Stomach (tissue), 8 donors: ENCODE measurements at regions not wholly inside any gene's neighbourhood (a gene's known extent, or its start where the extent isn't known, plus 50 kb on each side); places are given as distances from the start of the nearest gene placed in this dataset.

ENCODE experiments used
- DNase-seq, 2 donors: peaks; one replicate each; pipeline versions ENCODE4 v3.0.0 to v3.0.0-alpha.2; 2013 to 2019
- H3K27ac ChIP-seq, 5 donors: fragments of 200-600 bp in 4 of 5; sonication (generic) in 4 of 5; one replicate each; pipeline ENCODE4 v1.5.1; 2013 to 2019; ENCODE audit warnings: mild to moderate bottlenecking in 1 of 5, moderate library complexity in 1 of 5
- H3K27me3 ChIP-seq, 3 donors: fragments of 200-600 bp; sonication (generic); one replicate each; pipeline ENCODE4 v1.5.1; 2017 to 2019; ENCODE audit warnings: mixed run types in 1 of 3
- H3K36me3 ChIP-seq, 4 donors: fragments of 200-600 bp; sonication (generic); 1 replicate in 3 of 4; 2 replicates in 1 of 4; pipeline ENCODE4 v1.5.1; 2016 to 2019
- H3K4me1 ChIP-seq, 4 donors: fragments of 200-600 bp; sonication (generic); one replicate each; pipeline ENCODE4 v1.5.1; 2016 to 2019
- H3K4me3 ChIP-seq, 4 donors: fragments of 200-600 bp; sonication (generic) in 3 of 4; one replicate each; pipeline ENCODE4 v1.5.1; 2016 to 2019; ENCODE audit warnings: mild to moderate bottlenecking in 1 of 4
- H3K9me3 ChIP-seq, 4 donors: fragments of 200-600 bp; sonication (generic); one replicate each; pipeline ENCODE4 v1.5.1; 2016 to 2019
- CTCF ChIP-seq, 7 experiments: fragments of 450-650 bp in 4 of 7; fragments of 200-600 bp in 3 of 7; sonication (generic) in 3 of 7; IDR thresholded peaks; one replicate each; pipeline ENCODE4 v1.5.1; 2016 to 2019; ENCODE audit warnings: antibody characterized with exemption in 7 of 7, control low read depth in 2 of 7, mild to moderate bottlenecking in 1 of 7
- EP300 ChIP-seq: sonication (generic); formaldehyde crosslinking; IDR thresholded peaks from one replicate; pipeline ENCODE4 v1.6.1; 2017; ENCODE audit warnings: antibody characterized with exemption
- POLR2A ChIP-seq, 4 donors: fragments of 450-650 bp; IDR thresholded peaks; one replicate each; pipeline ENCODE4 v1.6.1; 2016; ENCODE audit warnings: antibody characterized with exemption in 4 of 4, control low read depth in 2 of 4, mild to moderate bottlenecking in 1 of 4, moderate library complexity in 1 of 4
- POLR2AphosphoS5 ChIP-seq, 3 donors: sonication (generic); formaldehyde crosslinking; IDR thresholded peaks; one replicate each; pipeline ENCODE4 v1.6.1; 2016; ENCODE audit warnings: antibody characterized with exemption in 3 of 3
- WGBS, 5 donors: extraction: QIAGEN DNeasy Blood & Tissue Kit in 3 of 5; methylation state at CpG; one replicate each; pipeline versions ENCODE4 v1.1.5 to v1.1.7; 2013 to 2018; 5-methylcytosine and 5-hydroxymethylcytosine counted together
- intact Hi-C: fragments of 100-400 bp; cut with DNase I; formaldehyde crosslinking; loops from one replicate; pipeline ENCODE4 v1.15.1; 2023; ENCODE audit warnings: low total_unique reads
- donor health status: healthy with polysubstance abuse.
- donor health status: Bipolar disorder and iron deficiency.
- donor health status: healthy.

GRCh38 chr4:151517896-151518295, 108.9 kb downstream of the FHIP1A start:
- Histone ChIP-seq H3K36me3 (no peaks in the 10 kb centered on the region), H3K27me3 (no peaks in the 10 kb centered on the region), H3K4me1 (no peaks in the 10 kb centered on the region), H3K27ac (no peak overlapping the region), H3K4me3 (no peak overlapping the region), H3K9me3 (no peaks in the 10 kb centered on the region)
- TF ChIP-seq POLR2AphosphoS5 (IDR thresholded peaks at IDR 0.05) = no peak
- no peak for TF ChIP-seq CTCF (IDR thresholded peaks at IDR 0.05)
- no peak for TF ChIP-seq EP300
- no peak for TF ChIP-seq POLR2A (IDR thresholded peaks at IDR 0.05)
- intact Hi-C loops = no loop called here
- no peak for DNase-seq

GRCh38 chr4:151518359-151518758, 109.4 kb downstream of the FHIP1A start:
- WGBS, 5 donors = 63 to 84% (median 76%) methylated on average over 3 of the region's 3 CpGs
- intact Hi-C loops = no loop called here
- Histone ChIP-seq H3K9me3 (no peaks in the 10 kb centered on the region), H3K27me3 (no peaks in the 10 kb centered on the region), H3K4me1 (no peaks in the 10 kb centered on the region), H3K36me3 (no peaks in the 10 kb centered on the region), H3K4me3 (no peak overlapping the region), H3K27ac (no peak overlapping the region)
- no peak for DNase-seq
- TF ChIP-seq POLR2AphosphoS5 (IDR thresholded peaks at IDR 0.05) (no peak), POLR2A (IDR thresholded peaks at IDR 0.05) (no peak), CTCF (IDR thresholded peaks at IDR 0.05) (no peak), EP300 (no peak)

- intact Hi-C loops = no loop called here
- H3K36me3 ChIP-seq = no peaks in the 10 kb centered on the region
- no peaks in the 10 kb centered on the region for H3K9me3 ChIP-seq
- WGBS, 5 donors = 77 to 83% (median 82%) methylated on average over 2 of the region's 2 CpGs
- H3K27ac ChIP-seq = no peak overlapping the region
- DNase-seq = no peak
- no peaks in the 10 kb centered on the region for H3K4me1 ChIP-seq
- TF ChIP-seq POLR2AphosphoS5 (IDR thresholded peaks at IDR 0.05) (no peak), EP300 (no peak), CTCF (IDR thresholded peaks at IDR 0.05) (no peak), POLR2A (IDR thresholded peaks at IDR 0.05) (no peak)
- H3K4me3 ChIP-seq = no peak overlapping the region
- H3K27me3 ChIP-seq = no peaks in the 10 kb centered on the region
These were observed 110.9 kb downstream of the FHIP1A start for GRCh38 chr4:151519728-151520415.

- DNase-seq = no peak
- H3K27me3 ChIP-seq = no peaks in the 10 kb centered on the region
- H3K4me1 ChIP-seq = no peaks in the 10 kb centered on the region
- intact Hi-C loops = no loop called here
- H3K36me3 ChIP-seq = no peaks in the 10 kb centered on the region
- H3K27ac ChIP-seq = no peak overlapping the region
- WGBS, 5 donors = 61 to 79% (median 70%) methylated on average over 4 of the region's 4 CpGs
- no peaks in the 10 kb centered on the region for H3K9me3 ChIP-seq
- H3K4me3 ChIP-seq = no peak overlapping the region
- no peak for TF ChIP-seq EP300
- TF ChIP-seq POLR2AphosphoS5 (IDR thresholded peaks at IDR 0.05) = no peak
- TF ChIP-seq POLR2A (IDR thresholded peaks at IDR 0.05) = no peak
- no peak for TF ChIP-seq CTCF (IDR thresholded peaks at IDR 0.05)
These were observed 114.0 kb downstream of the FHIP1A start for GRCh38 chr4:151522866-151523519.
